ENCODE measurements at regions not wholly inside any gene's neighbourhood (a gene's known extent, or its start where the extent isn't known, plus 50 kb on each side); places are given as distances from the start of the nearest gene placed in this dataset.

GRCh38 chr6:115356371-115356770 lies 704.3 kb downstream of the FRK start:
- DNase-seq: no peak
- Histone ChIP-seq H3K27me3 (ENCODE audit: control insufficient read depth, insufficient read depth, low read length) (no peaks in the 10 kb centered on the region), H3K4me1 (ENCODE audit: control insufficient read depth, insufficient read depth, low read length) (no peaks in the 10 kb centered on the region), H3K4me3 (ENCODE audit: low read length) (no peak overlapping the region), H3K36me3 (ENCODE audit: control insufficient read depth, insufficient read depth, low read length) (no peaks in the 10 kb centered on the region), H3K27ac (ENCODE audit: low read length) (no peak overlapping the region), H3K9me3 (ENCODE audit: control insufficient read depth, low read depth, low read length) (no peaks in the 10 kb centered on the region)
- WGBS (ENCODE audit: insufficient coverage, low lambda C conversion rate): 83% methylated on average over 1 of the region's 1 CpG

GRCh38 chr6:115323001-115323400 lies 737.7 kb downstream of the FRK start:
- H3K36me3 ChIP-seq (ENCODE audit: control insufficient read depth, insufficient read depth, low read length): no peaks in the 10 kb centered on the region
- H3K4me1 ChIP-seq (ENCODE audit: control insufficient read depth, insufficient read depth, low read length): no peaks in the 10 kb centered on the region
- H3K27me3 ChIP-seq (ENCODE audit: control insufficient read depth, insufficient read depth, low read length): no peaks in the 10 kb centered on the region
- no peak overlapping the region for H3K4me3 ChIP-seq (ENCODE audit: low read length)
- no peaks in the 10 kb centered on the region for H3K9me3 ChIP-seq (ENCODE audit: control insufficient read depth, low read depth, low read length)
- no peak overlapping the region for H3K27ac ChIP-seq (ENCODE audit: low read length)
- DNase-seq: no peak
- WGBS (ENCODE audit: insufficient coverage, low lambda C conversion rate): no CpG with 5 or more reads among the region's 1 CpG

GRCh38 chr6:115319823-115320222 lies 740.9 kb downstream of the FRK start:
- Histone ChIP-seq H3K4me1 (ENCODE audit: control insufficient read depth, insufficient read depth, low read length) (no peaks in the 10 kb centered on the region), H3K36me3 (ENCODE audit: control insufficient read depth, insufficient read depth, low read length) (no peaks in the 10 kb centered on the region), H3K9me3 (ENCODE audit: control insufficient read depth, low read depth, low read length) (no peaks in the 10 kb centered on the region), H3K4me3 (ENCODE audit: low read length) (no peak overlapping the region), H3K27ac (ENCODE audit: low read length) (no peak overlapping the region), H3K27me3 (ENCODE audit: control insufficient read depth, insufficient read depth, low read length) (no peaks in the 10 kb centered on the region)
- DNase-seq: no peak
- WGBS (ENCODE audit: insufficient coverage, low lambda C conversion rate): no CpG with 5 or more reads among the region's 1 CpG

- H3K4me1 ChIP-seq (ENCODE audit: control insufficient read depth, insufficient read depth, low read length): no peaks in the 10 kb centered on the region
- no peaks in the 10 kb centered on the region for H3K36me3 ChIP-seq (ENCODE audit: control insufficient read depth, insufficient read depth, low read length)
- WGBS (ENCODE audit: insufficient coverage, low lambda C conversion rate): no CpG with 5 or more reads among the region's 6 CpGs
- H3K27ac ChIP-seq (ENCODE audit: low read length): no peak overlapping the region
- no peaks in the 10 kb centered on the region for H3K27me3 ChIP-seq (ENCODE audit: control insufficient read depth, insufficient read depth, low read length)
- H3K4me3 ChIP-seq (ENCODE audit: low read length): no peak overlapping the region
- peaks cover 3% of the 10 kb centered on the region for H3K9me3 ChIP-seq (ENCODE audit: control insufficient read depth, low read depth, low read length)
- no peak for DNase-seq
Measured at GRCh38 chr6:115310156-115310555, 750.5 kb downstream of the FRK start.

GRCh38 chr6:115302731-115303130 lies 758.0 kb downstream of the FRK start:
- WGBS (ENCODE audit: insufficient coverage, low lambda C conversion rate): 96% methylated on average over 3 of the region's 4 CpGs
- DNase-seq: no peak
- Histone ChIP-seq H3K4me3 (ENCODE audit: low read length) (no peak overlapping the region), H3K36me3 (ENCODE audit: control insufficient read depth, insufficient read depth, low read length) (no peaks in the 10 kb centered on the region), H3K4me1 (ENCODE audit: control insufficient read depth, insufficient read depth, low read length) (no peaks in the 10 kb centered on the region), H3K27me3 (ENCODE audit: control insufficient read depth, insufficient read depth, low read length) (no peaks in the 10 kb centered on the region), H3K27ac (ENCODE audit: low read length) (no peak overlapping the region), H3K9me3 (ENCODE audit: control insufficient read depth, low read depth, low read length) (no peaks in the 10 kb centered on the region)

GRCh38 chr6:115287467-115287866 lies 773.2 kb downstream of the FRK start:
- Histone ChIP-seq H3K4me3 (ENCODE audit: low read length) (no peak overlapping the region), H3K27me3 (ENCODE audit: control insufficient read depth, insufficient read depth, low read length) (no peaks in the 10 kb centered on the region), H3K27ac (ENCODE audit: low read length) (no peak overlapping the region), H3K9me3 (ENCODE audit: control insufficient read depth, low read depth, low read length) (no peaks in the 10 kb centered on the region), H3K4me1 (ENCODE audit: control insufficient read depth, insufficient read depth, low read length) (peaks cover 3% of the 10 kb centered on the region), H3K36me3 (ENCODE audit: control insufficient read depth, insufficient read depth, low read length) (no peaks in the 10 kb centered on the region)
- DNase-seq: no peak
- 94% methylated on average over 4 of the region's 4 CpGs for WGBS (ENCODE audit: insufficient coverage, low lambda C conversion rate)

- 86% methylated on average over 3 of the region's 3 CpGs for WGBS (ENCODE audit: insufficient coverage, low lambda C conversion rate)
- Histone ChIP-seq H3K4me1 (ENCODE audit: control insufficient read depth, insufficient read depth, low read length) (no peaks in the 10 kb centered on the region), H3K27ac (ENCODE audit: low read length) (no peak overlapping the region), H3K9me3 (ENCODE audit: control insufficient read depth, low read depth, low read length) (no peaks in the 10 kb centered on the region), H3K36me3 (ENCODE audit: control insufficient read depth, insufficient read depth, low read length) (no peaks in the 10 kb centered on the region), H3K27me3 (ENCODE audit: control insufficient read depth, insufficient read depth, low read length) (no peaks in the 10 kb centered on the region), H3K4me3 (ENCODE audit: low read length) (no peak overlapping the region)
- no peak for DNase-seq
Measured at GRCh38 chr6:115276881-115277565, 783.7 kb downstream of the FRK start.

- H3K9me3 ChIP-seq (ENCODE audit: control insufficient read depth, low read depth, low read length): no peaks in the 10 kb centered on the region
- DNase-seq: no peak
- no peaks in the 10 kb centered on the region for H3K4me1 ChIP-seq (ENCODE audit: control insufficient read depth, insufficient read depth, low read length)
- H3K27me3 ChIP-seq (ENCODE audit: control insufficient read depth, insufficient read depth, low read length): no peaks in the 10 kb centered on the region
- H3K27ac ChIP-seq (ENCODE audit: low read length): no peak overlapping the region
- H3K4me3 ChIP-seq (ENCODE audit: low read length): no peak overlapping the region
- H3K36me3 ChIP-seq (ENCODE audit: control insufficient read depth, insufficient read depth, low read length): no peaks in the 10 kb centered on the region
Measured at GRCh38 chr6:115272311-115272710, 788.4 kb downstream of the FRK start.

- Histone ChIP-seq H3K4me1 (ENCODE audit: control insufficient read depth, insufficient read depth, low read length) (no peaks in the 10 kb centered on the region), H3K36me3 (ENCODE audit: control insufficient read depth, insufficient read depth, low read length) (no peaks in the 10 kb centered on the region), H3K27ac (ENCODE audit: low read length) (no peak overlapping the region), H3K9me3 (ENCODE audit: control insufficient read depth, low read depth, low read length) (no peaks in the 10 kb centered on the region), H3K4me3 (ENCODE audit: low read length) (no peak overlapping the region), H3K27me3 (ENCODE audit: control insufficient read depth, insufficient read depth, low read length) (no peaks in the 10 kb centered on the region)
- WGBS (ENCODE audit: insufficient coverage, low lambda C conversion rate): 70% methylated on average over 2 of the region's 5 CpGs
- no peak for DNase-seq
Measured at GRCh38 chr6:115271434-115271833, 789.3 kb downstream of the FRK start.

- H3K27me3 ChIP-seq (ENCODE audit: control insufficient read depth, insufficient read depth, low read length): no peaks in the 10 kb centered on the region
- DNase-seq: no peak
- no peak overlapping the region for H3K27ac ChIP-seq (ENCODE audit: low read length)
- H3K9me3 ChIP-seq (ENCODE audit: control insufficient read depth, low read depth, low read length): no peaks in the 10 kb centered on the region
- no peaks in the 10 kb centered on the region for H3K4me1 ChIP-seq (ENCODE audit: control insufficient read depth, insufficient read depth, low read length)
- no peaks in the 10 kb centered on the region for H3K36me3 ChIP-seq (ENCODE audit: control insufficient read depth, insufficient read depth, low read length)
- H3K4me3 ChIP-seq (ENCODE audit: low read length): no peak overlapping the region
Measured at GRCh38 chr6:115270953-115271352, 789.7 kb downstream of the FRK start.

- 73% methylated on average over 1 of the region's 4 CpGs for WGBS (ENCODE audit: insufficient coverage, low lambda C conversion rate)
- DNase-seq: no peak
- Histone ChIP-seq H3K4me1 (ENCODE audit: control insufficient read depth, insufficient read depth, low read length) (no peaks in the 10 kb centered on the region), H3K4me3 (ENCODE audit: low read length) (no peak overlapping the region), H3K27ac (ENCODE audit: low read length) (no peak overlapping the region), H3K9me3 (ENCODE audit: control insufficient read depth, low read depth, low read length) (no peaks in the 10 kb centered on the region), H3K27me3 (ENCODE audit: control insufficient read depth, insufficient read depth, low read length) (no peaks in the 10 kb centered on the region), H3K36me3 (ENCODE audit: control insufficient read depth, insufficient read depth, low read length) (no peaks in the 10 kb centered on the region)
Measured at GRCh38 chr6:115241373-115241772, 819.3 kb downstream of the FRK start.
